Stomach (tissue), 8 donors: ENCODE measurements at regions not wholly inside any gene's neighbourhood (a gene's known extent, or its start where the extent isn't known, plus 50 kb on each side); places are given as distances from the start of the nearest gene placed in this dataset.

Experiments
- DNase-seq, 2 donors: peaks; one replicate each; pipeline versions ENCODE4 v3.0.0 to v3.0.0-alpha.2; 2013 to 2019
- H3K27ac ChIP-seq, 5 donors: fragments of 200-600 bp in 4 of 5; sonication (generic) in 4 of 5; one replicate each; pipeline ENCODE4 v1.5.1; 2013 to 2019; ENCODE audit warnings: mild to moderate bottlenecking in 1 of 5, moderate library complexity in 1 of 5
- H3K27me3 ChIP-seq, 3 donors: fragments of 200-600 bp; sonication (generic); one replicate each; pipeline ENCODE4 v1.5.1; 2017 to 2019; ENCODE audit warnings: mixed run types in 1 of 3
- H3K36me3 ChIP-seq, 4 donors: fragments of 200-600 bp; sonication (generic); 1 replicate in 3 of 4; 2 replicates in 1 of 4; pipeline ENCODE4 v1.5.1; 2016 to 2019
- H3K4me1 ChIP-seq, 4 donors: fragments of 200-600 bp; sonication (generic); one replicate each; pipeline ENCODE4 v1.5.1; 2016 to 2019
- H3K4me3 ChIP-seq, 4 donors: fragments of 200-600 bp; sonication (generic) in 3 of 4; one replicate each; pipeline ENCODE4 v1.5.1; 2016 to 2019; ENCODE audit warnings: mild to moderate bottlenecking in 1 of 4
- H3K9me3 ChIP-seq, 4 donors: fragments of 200-600 bp; sonication (generic); one replicate each; pipeline ENCODE4 v1.5.1; 2016 to 2019
- EP300 ChIP-seq: sonication (generic); formaldehyde crosslinking; IDR thresholded peaks from one replicate; pipeline ENCODE4 v1.6.1; 2017; ENCODE audit warnings: antibody characterized with exemption
- POLR2A ChIP-seq, 4 donors: fragments of 450-650 bp; IDR thresholded peaks; one replicate each; pipeline ENCODE4 v1.6.1; 2016; ENCODE audit warnings: antibody characterized with exemption in 4 of 4, control low read depth in 2 of 4, mild to moderate bottlenecking in 1 of 4, moderate library complexity in 1 of 4
- POLR2AphosphoS5 ChIP-seq, 3 donors: sonication (generic); formaldehyde crosslinking; IDR thresholded peaks; one replicate each; pipeline ENCODE4 v1.6.1; 2016; ENCODE audit warnings: antibody characterized with exemption in 3 of 3
- WGBS, 5 donors: extraction: QIAGEN DNeasy Blood & Tissue Kit in 3 of 5; methylation state at CpG; one replicate each; pipeline versions ENCODE4 v1.1.5 to v1.1.7; 2013 to 2018; 5-methylcytosine and 5-hydroxymethylcytosine counted together
- intact Hi-C: fragments of 100-400 bp; cut with DNase I; formaldehyde crosslinking; loops from one replicate; pipeline ENCODE4 v1.15.1; 2023; ENCODE audit warnings: low total_unique reads
- TF ChIP-seq, protein P1 (sequence below), 7 experiments: fragments of 450-650 bp in 4 of 7; fragments of 200-600 bp in 3 of 7; sonication (generic) in 3 of 7; IDR thresholded peaks; one replicate each; pipeline ENCODE4 v1.5.1; 2016 to 2019; ENCODE audit warnings: antibody characterized with exemption in 7 of 7, control low read depth in 2 of 7, mild to moderate bottlenecking in 1 of 7
- donor health status: healthy with polysubstance abuse.
- donor health status: Bipolar disorder and iron deficiency.
- donor health status: healthy.

DNA sequence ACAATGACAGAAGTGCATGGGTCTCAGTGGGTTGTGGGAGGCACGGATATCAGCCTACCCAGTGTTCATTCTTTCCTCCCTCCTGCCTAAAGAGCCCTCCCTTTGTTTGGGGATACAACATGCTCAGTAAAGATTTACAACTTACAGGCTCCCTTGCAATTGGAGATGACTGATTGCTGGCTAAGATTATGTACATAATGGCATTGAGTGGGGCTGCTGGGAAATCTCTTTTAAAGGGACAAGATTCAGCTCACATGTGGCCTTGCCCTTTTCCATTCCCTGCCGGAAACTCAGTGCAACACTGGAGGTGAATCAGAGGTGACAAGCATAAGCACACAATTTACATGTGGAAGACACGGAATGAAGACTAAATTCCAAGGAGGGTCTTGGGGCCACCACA lies 83.7 kb upstream of the CHRM3 start:
- 76 to 85% (median 81%) methylated on average over 3 of the region's 3 CpGs for WGBS, 5 donors
- peaks cover 0 to 13% (median 6%) of the 10 kb centered on the region in 4 donors for H3K4me1 ChIP-seq

DNA sequence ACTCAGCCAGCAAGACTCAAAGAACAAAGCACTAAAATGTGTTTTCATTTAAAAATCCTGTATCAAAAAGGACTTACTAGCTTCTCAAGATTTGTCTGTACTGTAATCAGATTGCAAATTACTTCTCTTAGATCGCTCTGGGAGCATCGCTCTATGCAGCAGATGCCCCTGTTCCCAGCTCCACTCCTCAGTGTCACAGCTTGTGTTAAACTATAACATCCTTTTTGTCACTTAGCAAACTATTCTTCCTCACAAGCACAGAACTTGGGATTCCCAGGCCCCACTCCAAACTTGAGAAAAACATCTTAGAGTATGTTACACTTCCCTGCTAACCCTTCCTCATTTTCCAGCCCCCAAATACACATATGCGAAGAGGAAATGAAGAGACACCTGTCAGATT lies 85.1 kb upstream of the CHRM3 start:
- Histone ChIP-seq H3K9me3 (no peaks in the 10 kb centered on the region), H3K36me3 (no peaks in the 10 kb centered on the region), H3K4me3 (no peak overlapping the region), H3K27ac (no peak overlapping the region), H3K4me1 (peaks cover 0 to 2% (median under 1%) of the 10 kb centered on the region in 4 donors), H3K27me3 (no peaks in the 10 kb centered on the region)
- TF ChIP-seq, protein P1, sequence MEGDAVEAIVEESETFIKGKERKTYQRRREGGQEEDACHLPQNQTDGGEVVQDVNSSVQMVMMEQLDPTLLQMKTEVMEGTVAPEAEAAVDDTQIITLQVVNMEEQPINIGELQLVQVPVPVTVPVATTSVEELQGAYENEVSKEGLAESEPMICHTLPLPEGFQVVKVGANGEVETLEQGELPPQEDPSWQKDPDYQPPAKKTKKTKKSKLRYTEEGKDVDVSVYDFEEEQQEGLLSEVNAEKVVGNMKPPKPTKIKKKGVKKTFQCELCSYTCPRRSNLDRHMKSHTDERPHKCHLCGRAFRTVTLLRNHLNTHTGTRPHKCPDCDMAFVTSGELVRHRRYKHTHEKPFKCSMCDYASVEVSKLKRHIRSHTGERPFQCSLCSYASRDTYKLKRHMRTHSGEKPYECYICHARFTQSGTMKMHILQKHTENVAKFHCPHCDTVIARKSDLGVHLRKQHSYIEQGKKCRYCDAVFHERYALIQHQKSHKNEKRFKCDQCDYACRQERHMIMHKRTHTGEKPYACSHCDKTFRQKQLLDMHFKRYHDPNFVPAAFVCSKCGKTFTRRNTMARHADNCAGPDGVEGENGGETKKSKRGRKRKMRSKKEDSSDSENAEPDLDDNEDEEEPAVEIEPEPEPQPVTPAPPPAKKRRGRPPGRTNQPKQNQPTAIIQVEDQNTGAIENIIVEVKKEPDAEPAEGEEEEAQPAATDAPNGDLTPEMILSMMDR (IDR thresholded peaks at IDR 0.05), result no peak
- intact Hi-C loops, result no loop called here
- 93 to 96% (median 95%) methylated on average over 3 of the region's 3 CpGs for WGBS, 5 donors
- DNase-seq, result no peak

More for the DNA sequence above, 83.7 kb upstream of the CHRM3 start:
- intact Hi-C loops, result no loop called here
- no peak overlapping the region for H3K4me3 ChIP-seq
- H3K27ac ChIP-seq, result no peak overlapping the region
- TF ChIP-seq POLR2A (IDR thresholded peaks at IDR 0.05) (no peak), POLR2AphosphoS5 (IDR thresholded peaks at IDR 0.05) (no peak), EP300 (no peak)
- TF ChIP-seq, protein P1 (IDR thresholded peaks at IDR 0.05), result no peak
- no peaks in the 10 kb centered on the region for H3K27me3 ChIP-seq
- no peak for DNase-seq
- no peaks in the 10 kb centered on the region for H3K9me3 ChIP-seq
- no peaks in the 10 kb centered on the region for H3K36me3 ChIP-seq

DNA sequence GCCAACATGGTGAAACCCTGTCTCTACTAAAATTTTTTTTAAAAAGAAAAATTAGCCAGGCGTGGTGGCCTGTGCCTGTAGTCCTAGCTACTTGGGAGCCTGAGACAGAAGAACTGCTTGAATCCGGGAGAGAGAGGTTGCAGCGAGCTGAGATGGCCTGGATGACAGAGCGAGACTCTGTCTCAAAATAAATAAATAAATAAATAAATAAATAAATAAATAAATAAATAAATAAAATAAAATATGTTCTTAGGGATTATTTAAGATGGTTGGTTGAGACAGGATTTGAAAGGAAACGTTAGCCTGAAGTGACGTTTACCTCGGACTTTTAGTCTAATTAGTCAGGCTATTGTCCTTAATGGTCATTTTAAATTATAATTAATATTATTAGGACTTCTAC lies 88.5 kb upstream of the CHRM3 start:
- intact Hi-C loops, result no loop called here
- 92 to 97% (median 93%) methylated on average over 7 of the region's 7 CpGs for WGBS, 5 donors

DNA sequence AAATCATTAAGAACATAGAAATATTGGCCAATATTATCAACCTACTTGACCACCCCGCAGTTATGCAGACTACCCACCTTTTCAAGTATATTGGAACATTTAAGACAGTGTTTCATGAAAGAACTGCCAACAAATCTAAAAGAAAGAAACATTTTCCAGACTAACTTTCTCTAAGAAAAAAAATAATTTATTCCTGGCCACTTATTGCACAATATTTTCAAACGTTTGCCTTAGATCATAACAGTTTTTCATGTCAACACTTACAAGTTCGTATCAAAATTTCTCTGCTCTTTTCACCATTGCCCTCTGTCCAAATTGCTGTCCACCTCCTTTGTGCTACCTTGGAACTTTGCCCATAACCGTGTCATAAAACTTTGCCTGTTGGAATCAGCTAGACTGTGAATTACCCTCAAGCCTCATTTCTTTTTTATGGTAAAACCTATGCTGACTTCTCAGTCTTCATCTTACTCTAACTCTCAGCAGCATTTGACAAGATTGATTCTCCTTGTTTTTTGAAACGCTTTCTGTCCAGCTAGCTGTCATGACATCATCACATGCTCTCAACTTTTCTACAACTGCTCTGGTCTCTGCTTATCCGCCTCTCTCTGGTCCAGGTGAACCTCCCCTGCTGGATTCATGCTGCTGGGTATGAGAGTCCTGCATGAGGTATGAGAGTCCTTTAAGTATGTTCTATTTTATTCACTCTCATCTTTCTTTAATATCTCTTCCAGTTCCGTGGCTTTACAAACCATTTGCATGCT lies 92.8 kb upstream of the CHRM3 start:
- no peak overlapping the region for H3K27ac ChIP-seq
- TF ChIP-seq, protein P1 (IDR thresholded peaks at IDR 0.05), result no peak
- no peak for TF ChIP-seq POLR2A (IDR thresholded peaks at IDR 0.05)
- TF ChIP-seq POLR2AphosphoS5 (IDR thresholded peaks at IDR 0.05), result no peak
- no peak for TF ChIP-seq EP300
- no peak overlapping the region for H3K4me3 ChIP-seq
- H3K9me3 ChIP-seq, result no peaks in the 10 kb centered on the region
- intact Hi-C loops, result no loop called here
- H3K27me3 ChIP-seq, result no peaks in the 10 kb centered on the region
- peak in 1 of 2 donors; percentile 33 for DNase-seq
- H3K4me1 ChIP-seq, result no peaks in the 10 kb centered on the region
- WGBS, 5 donors, result 53 to 62% (median 59%) methylated on average over 7 of the region's 7 CpGs
- no peaks in the 10 kb centered on the region for H3K36me3 ChIP-seq

More for the DNA sequence above, 88.5 kb upstream of the CHRM3 start:
- H3K27me3 ChIP-seq, result no peaks in the 10 kb centered on the region
- TF ChIP-seq EP300, result no peak
- TF ChIP-seq, protein P1 (IDR thresholded peaks at IDR 0.05), result no peak
- no peak for TF ChIP-seq POLR2AphosphoS5 (IDR thresholded peaks at IDR 0.05)
- TF ChIP-seq POLR2A (IDR thresholded peaks at IDR 0.05), result no peak
- no peak overlapping the region for H3K27ac ChIP-seq
- no peaks in the 10 kb centered on the region for H3K36me3 ChIP-seq
- no peaks in the 10 kb centered on the region for H3K4me1 ChIP-seq
- no peaks in the 10 kb centered on the region for H3K9me3 ChIP-seq
- DNase-seq, result no peak
- H3K4me3 ChIP-seq, result no peak overlapping the region
